Left ventricle myocardium inferior (tissue), 1 donor: ENCODE measurements at regions not wholly inside any gene's neighbourhood (a gene's known extent, or its start where the extent isn't known, plus 50 kb on each side); places are given as distances from the start of the nearest gene placed in this dataset.
"Not testable (repeated sequence)": the region's sequence is repeated elsewhere in the genome, so short reads cannot be mapped to it uniquely, and the experiment has no call there.

Source experiments
- DNase-seq: peaks from one replicate; pipeline ENCODE4 v3.0.0-alpha.2; 2020
- H3K27ac ChIP-seq: fragments of 200-600 bp; replicated peaks from 2 replicates; pipeline ENCODE4 v1.8.0; 2021
- H3K27me3 ChIP-seq: fragments of 200-600 bp; 2 replicates; pipeline ENCODE4 v1.8.0; 2021; ENCODE audit warnings: low read depth
- H3K36me3 ChIP-seq: fragments of 200-600 bp; 2 replicates; pipeline ENCODE4 v1.8.0; 2021
- H3K4me1 ChIP-seq: fragments of 200-600 bp; 2 replicates; pipeline ENCODE4 v1.8.0; 2021
- H3K4me3 ChIP-seq: fragments of 200-600 bp; 2 replicates; pipeline ENCODE4 v1.8.0; 2021; ENCODE audit warnings: mild to moderate bottlenecking, moderate library complexity
- H3K9me3 ChIP-seq: fragments of 200-600 bp; replicated peaks from 2 replicates; pipeline ENCODE4 v1.8.0; 2021
- CTCF ChIP-seq: fragments of 200-600 bp; IDR thresholded peaks from 2 replicates; pipeline ENCODE4 v1.8.0; 2021; ENCODE audit warnings: antibody characterized with exemption, mild to moderate bottlenecking, borderline replicate concordance
- intact Hi-C: fragments of 100-400 bp; cut with micrococcal nuclease; formaldehyde crosslinking; loops from one replicate; pipeline ENCODE4 v1.11.0; 2022
- donor health status: DM: no; HTN: yes; CAD: no; lungs with severe emphysema.

- H3K4me1 ChIP-seq, result peaks cover 32% of the 10 kb centered on the region
- no peak for DNase-seq
- no peak overlapping the region for H3K4me3 ChIP-seq
- no peak for TF ChIP-seq CTCF
- peak overlapping the region; percentile 11 for H3K27ac ChIP-seq
- intact Hi-C loops, result no loop called here
- no peaks in the 10 kb centered on the region for H3K27me3 ChIP-seq
- no peaks in the 10 kb centered on the region for H3K9me3 ChIP-seq
- no peaks in the 10 kb centered on the region for H3K36me3 ChIP-seq
These were observed 54.7 kb upstream of the LANCL2 start for GRCh38 chr7:55310287-55311025.

GRCh38 chr7:55311892-55312291 is 53.2 kb upstream of the LANCL2 start:
- DNase-seq, H3K9me3 ChIP-seq, intact Hi-C loops, H3K27me3 ChIP-seq, H3K36me3 ChIP-seq, H3K4me3 ChIP-seq, H3K27ac ChIP-seq: not testable (repeated sequence)
- H3K4me1 ChIP-seq, result peaks cover 28% of the 10 kb centered on the region

- DNase-seq, H3K27me3 ChIP-seq, H3K9me3 ChIP-seq, H3K4me3 ChIP-seq, H3K27ac ChIP-seq, H3K36me3 ChIP-seq, intact Hi-C loops: not testable (repeated sequence)
- H3K4me1 ChIP-seq, result peaks cover 12% of the 10 kb centered on the region
These were observed 51.5 kb upstream of the LANCL2 start for GRCh38 chr7:55313671-55314070.

- H3K27me3 ChIP-seq, result no peaks in the 10 kb centered on the region
- no peaks in the 10 kb centered on the region for H3K36me3 ChIP-seq
- DNase-seq, result no peak
- no peak overlapping the region for H3K4me3 ChIP-seq
- TF ChIP-seq CTCF, result no peak
- intact Hi-C loops, result no loop called here
- peaks cover 6% of the 10 kb centered on the region for H3K4me1 ChIP-seq
- H3K27ac ChIP-seq, result no peak overlapping the region
- no peaks in the 10 kb centered on the region for H3K9me3 ChIP-seq
These were observed 50.2 kb upstream of the LANCL2 start for GRCh38 chr7:55314967-55315366.
